AG09309 (cell line): ENCODE measurements at regions not wholly inside any gene's neighbourhood (a gene's known extent, or its start where the extent isn't known, plus 50 kb on each side); places are given as distances from the start of the nearest gene placed in this dataset.

Experiments
- DNase-seq: peaks from one replicate; pipeline ENCODE4 v3.0.0-alpha.2; 2010; ENCODE audit warnings: low read depth
- H3K4me3 ChIP-seq: 2 replicates; pipeline ENCODE4 v1.5.1; 2011; ENCODE audit warnings: mild to moderate bottlenecking, low read depth, low read length, moderate library complexity; ENCODE audit not compliant: control insufficient read depth
- CTCF ChIP-seq: IDR thresholded peaks from 2 replicates; pipeline ENCODE4 v1.5.1; 2011; ENCODE audit warnings: mild to moderate bottlenecking, low read depth, low read length, inconsistent platforms; ENCODE audit not compliant: insufficient read depth, control insufficient read depth; ENCODE audit errors: missing control alignments

GRCh38 chr22:34283844-34284243, 363.6 kb upstream of the LARGE1 start:
- no peak for DNase-seq
- no peak for TF ChIP-seq CTCF
- H3K4me3 ChIP-seq, result no peak overlapping the region

GRCh38 chr22:34293324-34293723, 373.0 kb upstream of the LARGE1 start:
- no peak for TF ChIP-seq CTCF
- no peak overlapping the region for H3K4me3 ChIP-seq
- DNase-seq, result no peak

- H3K4me3 ChIP-seq, result no peak overlapping the region
- DNase-seq, result no peak
- TF ChIP-seq CTCF, result no peak
Observed at GRCh38 chr22:34294476-34294875, 374.2 kb upstream of the LARGE1 start.

GRCh38 chr22:34294986-34295385, 374.7 kb upstream of the LARGE1 start:
- no peak overlapping the region for H3K4me3 ChIP-seq
- no peak for DNase-seq
- TF ChIP-seq CTCF, result no peak

GRCh38 chr22:34296461-34296860, 376.2 kb upstream of the LARGE1 start:
- no peak for TF ChIP-seq CTCF
- no peak for DNase-seq
- H3K4me3 ChIP-seq, result no peak overlapping the region

GRCh38 chr22:34297536-34298120, 377.4 kb upstream of the LARGE1 start:
- no peak overlapping the region for H3K4me3 ChIP-seq
- TF ChIP-seq CTCF, result no peak
- DNase-seq, result no peak

- no peak for TF ChIP-seq CTCF
- no peak for DNase-seq
- H3K4me3 ChIP-seq, result no peak overlapping the region
Observed at GRCh38 chr22:34299496-34299895, 379.2 kb upstream of the LARGE1 start.
